Upper lobe of right lung (tissue), 1 donor: ENCODE measurements at regions not wholly inside any gene's neighbourhood (a gene's known extent, or its start where the extent isn't known, plus 50 kb on each side); places are given as distances from the start of the nearest gene placed in this dataset.

Experiments used
- ATAC-seq: fragments of 200-7000 bp; cut with Tn5 transposase; one replicate; pipeline ENCODE4 v1.9.1; 2020; ENCODE audit warnings: mild to moderate bottlenecking, moderate library complexity
- DNase-seq: peaks from one replicate; pipeline ENCODE4 v3.0.0-alpha.2; 2020
- H3K27ac ChIP-seq: fragments of 200-600 bp; one replicate; pipeline ENCODE4 v1.8.0; 2022
- H3K27me3 ChIP-seq: fragments of 200-600 bp; one replicate; pipeline ENCODE4 v1.8.0; 2022; ENCODE audit warnings: mild to moderate bottlenecking
- H3K36me3 ChIP-seq: fragments of 200-600 bp; one replicate; pipeline ENCODE4 v1.8.0; 2022
- H3K4me1 ChIP-seq: fragments of 200-600 bp; one replicate; pipeline ENCODE4 v1.8.0; 2022
- H3K4me3 ChIP-seq: fragments of 200-600 bp; one replicate; pipeline ENCODE4 v1.8.0; 2022; ENCODE audit warnings: mild to moderate bottlenecking
- H3K9me3 ChIP-seq: fragments of 200-600 bp; one replicate; pipeline ENCODE4 v1.8.0; 2022
- intact Hi-C: fragments of 100-400 bp; cut with DNase I; formaldehyde crosslinking; loops from one replicate; pipeline ENCODE4 v1.11.0; 2022
- TF ChIP-seq, protein P1 (sequence below): fragments of 200-600 bp; IDR thresholded peaks from one replicate; pipeline ENCODE4 v1.8.0; 2022; ENCODE audit warnings: antibody characterized with exemption
- donor health status: DM: no; HTN: yes; CAD: no; lungs with severe emphysema.

DNA sequence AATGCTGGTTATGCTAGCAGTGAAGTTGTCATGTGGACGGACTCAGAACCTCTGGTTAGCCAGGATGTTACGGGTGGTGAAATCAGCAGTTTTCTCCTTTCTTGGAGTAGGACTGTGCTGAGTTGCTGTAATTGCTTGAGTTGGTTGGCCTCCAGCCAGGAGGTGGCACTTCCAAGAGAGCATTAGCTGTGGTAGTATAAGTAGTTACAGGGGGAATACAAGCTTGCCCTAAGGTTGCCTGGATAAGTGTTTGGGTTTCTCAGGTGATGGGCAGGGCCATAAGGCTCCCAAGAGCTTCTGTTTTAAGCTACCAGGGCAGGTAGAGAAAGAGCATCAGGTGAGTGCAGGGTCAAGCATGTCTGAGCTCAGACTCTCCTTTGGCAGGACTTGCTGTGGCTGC is 103.0 kb downstream of the ZNF518B start:
- H3K36me3 ChIP-seq = no peaks in the 10 kb centered on the region
- no peak overlapping the region for H3K27ac ChIP-seq
- TF ChIP-seq, protein P1, sequence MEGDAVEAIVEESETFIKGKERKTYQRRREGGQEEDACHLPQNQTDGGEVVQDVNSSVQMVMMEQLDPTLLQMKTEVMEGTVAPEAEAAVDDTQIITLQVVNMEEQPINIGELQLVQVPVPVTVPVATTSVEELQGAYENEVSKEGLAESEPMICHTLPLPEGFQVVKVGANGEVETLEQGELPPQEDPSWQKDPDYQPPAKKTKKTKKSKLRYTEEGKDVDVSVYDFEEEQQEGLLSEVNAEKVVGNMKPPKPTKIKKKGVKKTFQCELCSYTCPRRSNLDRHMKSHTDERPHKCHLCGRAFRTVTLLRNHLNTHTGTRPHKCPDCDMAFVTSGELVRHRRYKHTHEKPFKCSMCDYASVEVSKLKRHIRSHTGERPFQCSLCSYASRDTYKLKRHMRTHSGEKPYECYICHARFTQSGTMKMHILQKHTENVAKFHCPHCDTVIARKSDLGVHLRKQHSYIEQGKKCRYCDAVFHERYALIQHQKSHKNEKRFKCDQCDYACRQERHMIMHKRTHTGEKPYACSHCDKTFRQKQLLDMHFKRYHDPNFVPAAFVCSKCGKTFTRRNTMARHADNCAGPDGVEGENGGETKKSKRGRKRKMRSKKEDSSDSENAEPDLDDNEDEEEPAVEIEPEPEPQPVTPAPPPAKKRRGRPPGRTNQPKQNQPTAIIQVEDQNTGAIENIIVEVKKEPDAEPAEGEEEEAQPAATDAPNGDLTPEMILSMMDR = no peak
- DNase-seq = no peak
- intact Hi-C loops = no loop called here
- H3K9me3 ChIP-seq = no peaks in the 10 kb centered on the region
- no peaks in the 10 kb centered on the region for H3K4me1 ChIP-seq
- no peak overlapping the region for H3K4me3 ChIP-seq
- H3K27me3 ChIP-seq = no peaks in the 10 kb centered on the region
- ATAC-seq = peak; percentile 52

DNA sequence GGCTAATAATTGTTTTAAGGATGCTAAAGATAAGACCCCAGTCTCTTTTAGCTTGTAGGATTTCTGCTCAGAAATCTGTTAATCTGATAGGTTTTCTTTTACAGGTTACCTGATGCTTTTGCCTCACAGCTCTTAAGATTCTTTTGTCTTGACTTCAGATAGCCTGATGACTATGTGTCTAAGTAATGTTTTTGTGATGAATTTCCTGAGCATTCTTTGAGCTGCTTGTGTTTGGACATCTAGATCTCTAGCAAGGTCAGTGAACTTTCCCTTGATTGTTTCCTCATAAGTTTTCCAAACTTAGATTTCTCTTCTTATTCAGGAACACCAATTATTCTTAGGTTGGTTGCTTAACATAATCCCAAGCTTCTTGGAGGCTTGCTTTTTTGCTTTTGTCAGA is 104.1 kb downstream of the ZNF518B start:
- intact Hi-C loops = no loop called here
- Histone ChIP-seq H3K4me1 (no peaks in the 10 kb centered on the region), H3K9me3 (no peaks in the 10 kb centered on the region), H3K27ac (no peak overlapping the region), H3K36me3 (no peaks in the 10 kb centered on the region), H3K4me3 (no peak overlapping the region), H3K27me3 (no peaks in the 10 kb centered on the region)
- no peak for ATAC-seq
- no peak for DNase-seq
- TF ChIP-seq, protein P1 = no peak

DNA sequence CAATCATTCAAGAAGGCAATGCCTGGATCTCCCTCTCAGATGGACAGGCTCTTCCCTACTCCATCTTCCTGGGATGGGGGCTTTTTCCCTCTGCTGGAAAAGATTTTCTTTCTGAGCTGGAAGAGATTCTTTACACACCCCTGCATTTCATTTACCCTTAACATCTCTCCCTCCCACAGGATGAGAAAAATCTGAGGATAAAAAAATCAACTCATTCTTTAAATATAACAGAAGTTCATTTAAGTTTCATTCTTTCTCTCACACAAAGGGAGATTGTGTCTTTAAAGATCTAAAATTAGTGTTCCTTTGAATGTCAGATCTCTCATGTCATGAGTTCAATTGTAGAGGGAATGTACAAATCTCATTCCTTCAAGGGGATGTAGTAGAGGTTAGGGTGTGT is 109.0 kb downstream of the ZNF518B start:
- H3K36me3 ChIP-seq = no peaks in the 10 kb centered on the region
- TF ChIP-seq, protein P1 = no peak
- H3K9me3 ChIP-seq = no peaks in the 10 kb centered on the region
- ATAC-seq (no peak), DNase-seq (no peak)
- H3K27ac ChIP-seq = no peak overlapping the region
- H3K4me3 ChIP-seq = no peak overlapping the region
- intact Hi-C loops = no loop called here
- no peaks in the 10 kb centered on the region for H3K4me1 ChIP-seq
- H3K27me3 ChIP-seq = no peaks in the 10 kb centered on the region

DNA sequence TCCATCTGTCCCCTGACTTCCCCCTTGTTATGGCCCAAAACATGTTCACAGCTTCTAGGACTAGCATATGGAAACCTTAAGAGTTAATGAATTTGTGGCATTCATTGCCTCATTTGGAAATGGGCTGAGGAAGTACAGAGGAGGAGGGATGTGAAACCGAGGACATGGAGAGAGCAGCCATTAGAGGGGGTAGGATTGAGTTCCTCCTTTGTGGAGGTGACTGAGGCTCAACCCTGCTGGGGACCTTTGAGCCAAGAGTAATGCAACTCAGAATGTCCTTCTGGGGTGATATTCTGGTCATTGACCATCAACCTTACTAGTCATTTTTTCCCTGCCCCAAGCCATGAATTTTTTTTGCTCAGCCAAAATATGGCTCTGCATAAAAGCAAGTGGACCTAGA is 109.4 kb downstream of the ZNF518B start:
- no peaks in the 10 kb centered on the region for H3K27me3 ChIP-seq
- no peak overlapping the region for H3K27ac ChIP-seq
- H3K36me3 ChIP-seq = no peaks in the 10 kb centered on the region
- H3K4me3 ChIP-seq = no peak overlapping the region
- no peaks in the 10 kb centered on the region for H3K4me1 ChIP-seq
- intact Hi-C loops = no loop called here
- TF ChIP-seq, protein P1 = no peak
- no peaks in the 10 kb centered on the region for H3K9me3 ChIP-seq
- DNase-seq (no peak), ATAC-seq (no peak)

DNA sequence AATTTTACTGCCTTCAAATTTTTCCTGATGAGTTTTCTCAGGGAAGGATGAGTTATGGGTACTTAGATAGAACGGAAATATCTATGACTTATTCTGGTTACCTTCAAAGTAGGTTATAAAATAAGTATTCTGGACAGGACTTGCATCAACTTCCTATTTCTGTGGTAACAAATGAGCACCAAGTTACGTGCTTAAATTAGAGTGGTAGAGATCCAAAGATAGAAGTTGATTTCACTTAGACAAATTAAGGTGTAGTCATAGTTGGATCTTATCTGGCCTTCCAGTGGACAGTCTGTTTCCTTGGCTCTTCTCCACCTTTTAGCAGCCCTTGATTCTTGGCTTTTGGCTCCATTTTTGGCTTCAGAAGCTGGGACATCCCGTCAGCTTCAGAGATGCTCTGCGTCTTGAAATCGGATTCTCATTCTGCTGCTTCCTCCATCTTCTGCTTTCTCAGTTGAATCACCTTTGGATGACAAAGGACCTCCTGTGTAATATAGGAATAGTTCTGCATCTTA is 109.9 kb downstream of the ZNF518B start:
- no peaks in the 10 kb centered on the region for H3K4me1 ChIP-seq
- TF ChIP-seq, protein P1 = no peak
- intact Hi-C loops = no loop called here
- H3K4me3 ChIP-seq = no peak overlapping the region
- no peaks in the 10 kb centered on the region for H3K27me3 ChIP-seq
- H3K9me3 ChIP-seq = no peaks in the 10 kb centered on the region
- no peaks in the 10 kb centered on the region for H3K36me3 ChIP-seq
- no peak overlapping the region for H3K27ac ChIP-seq
- DNase-seq (no peak), ATAC-seq (no peak)

DNA sequence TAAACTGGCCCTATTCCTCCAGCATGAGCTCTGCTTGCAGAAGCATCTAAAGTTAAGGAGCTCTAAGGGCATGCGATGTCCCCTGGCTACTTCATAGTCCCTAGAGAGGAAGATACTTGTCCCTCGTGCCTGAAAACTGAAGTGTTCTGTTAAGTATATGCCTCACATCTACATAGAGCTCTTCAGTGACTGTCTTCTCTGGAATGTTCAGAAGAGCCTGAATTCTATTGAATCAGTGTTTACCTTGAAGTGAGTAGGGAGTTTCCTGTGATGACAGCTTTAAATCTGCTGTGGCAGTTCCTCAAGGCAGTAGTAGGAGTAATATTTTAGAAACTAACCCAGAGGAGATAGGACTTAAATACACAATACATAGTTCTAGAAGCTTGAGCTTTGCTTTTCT is 111.2 kb downstream of the ZNF518B start:
- peak; percentile 34 for ATAC-seq

More for the DNA sequence above, 111.2 kb downstream of the ZNF518B start:
- DNase-seq = no peak
- no peaks in the 10 kb centered on the region for H3K36me3 ChIP-seq
- TF ChIP-seq, protein P1 = no peak
- no peaks in the 10 kb centered on the region for H3K4me1 ChIP-seq
- H3K9me3 ChIP-seq = no peaks in the 10 kb centered on the region
- no peaks in the 10 kb centered on the region for H3K27me3 ChIP-seq
- no peak overlapping the region for H3K27ac ChIP-seq
- intact Hi-C loops = no loop called here
- no peak overlapping the region for H3K4me3 ChIP-seq
